ENCODE measurements at regions not wholly inside any gene's neighbourhood (a gene's known extent, or its start where the extent isn't known, plus 50 kb on each side); places are given as distances from the start of the nearest gene placed in this dataset.

DNA sequence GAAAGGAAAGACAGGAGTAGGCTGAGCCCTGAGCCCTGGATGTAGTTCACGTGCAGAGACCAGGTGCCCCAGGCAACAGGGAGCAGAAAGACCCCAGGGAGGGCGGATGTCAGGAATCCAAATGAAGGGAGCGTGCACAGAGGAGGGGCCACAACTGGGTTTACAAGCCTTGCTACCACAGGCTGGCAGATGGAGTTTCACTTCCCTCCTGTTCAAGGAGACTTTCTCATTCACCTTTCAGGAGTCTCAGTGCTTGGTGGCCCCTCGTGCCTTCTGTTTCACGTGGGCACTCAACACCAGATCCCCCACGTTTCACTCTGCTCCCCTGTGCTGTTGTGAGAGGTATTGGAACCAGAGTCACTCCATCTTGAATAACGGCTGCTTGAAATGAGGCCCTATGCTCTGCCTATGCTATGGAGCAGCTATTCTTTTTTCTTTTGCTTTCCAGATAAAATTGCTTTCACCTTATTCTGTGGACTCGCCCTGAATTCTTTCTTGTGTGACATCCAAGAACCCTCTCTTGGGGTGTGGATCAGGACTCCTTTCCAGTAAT lies 601.4 kb upstream of the IGFBP3 start:
- H3K27me3 ChIP-seq (ENCODE audit: control insufficient read depth, insufficient read depth, low read length, poor library complexity, severe bottlenecking) = no peaks in the 10 kb centered on the region
- H3K4me1 ChIP-seq (ENCODE audit: control insufficient read depth, insufficient read depth, low read length) = no peaks in the 10 kb centered on the region
- H3K36me3 ChIP-seq (ENCODE audit: control insufficient read depth, insufficient read depth, low read length) = no peaks in the 10 kb centered on the region
- WGBS, 2 experiments = 91 to 93% methylated on average over 8 of the region's 8 CpGs
- H3K27ac ChIP-seq (ENCODE audit: insufficient read depth, low read depth, low read length, poor library complexity, severe bottlenecking) = no peak overlapping the region
- H3K9me3 ChIP-seq (ENCODE audit: control insufficient read depth, low read length) = no peaks in the 10 kb centered on the region
- H3K4me3 ChIP-seq (ENCODE audit: insufficient read depth, low read depth, low read length) = no peak overlapping the region

DNA sequence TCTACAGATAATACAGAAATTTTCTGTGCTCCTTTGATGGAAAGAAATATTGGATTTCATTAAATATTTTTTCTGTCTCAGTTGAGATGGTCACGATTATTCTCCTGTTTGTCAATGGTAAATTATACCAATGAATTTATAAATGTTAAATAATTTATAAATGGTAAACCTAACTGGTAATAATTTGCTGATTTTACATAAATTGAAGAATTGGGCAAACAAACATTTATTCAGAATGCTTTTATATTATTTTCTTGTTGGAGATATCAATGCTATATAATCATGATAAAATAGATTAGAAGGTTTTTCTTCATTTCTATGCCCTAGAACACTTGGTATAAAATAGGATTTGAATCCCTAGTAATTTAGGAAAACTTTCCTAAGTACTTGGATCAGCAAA lies 597.6 kb upstream of the IGFBP3 start:
- H3K36me3 ChIP-seq (ENCODE audit: control insufficient read depth, insufficient read depth, low read length) = no peaks in the 10 kb centered on the region
- WGBS, 2 experiments = no CpG with 5 or more reads among the region's 1 CpG

DNA sequence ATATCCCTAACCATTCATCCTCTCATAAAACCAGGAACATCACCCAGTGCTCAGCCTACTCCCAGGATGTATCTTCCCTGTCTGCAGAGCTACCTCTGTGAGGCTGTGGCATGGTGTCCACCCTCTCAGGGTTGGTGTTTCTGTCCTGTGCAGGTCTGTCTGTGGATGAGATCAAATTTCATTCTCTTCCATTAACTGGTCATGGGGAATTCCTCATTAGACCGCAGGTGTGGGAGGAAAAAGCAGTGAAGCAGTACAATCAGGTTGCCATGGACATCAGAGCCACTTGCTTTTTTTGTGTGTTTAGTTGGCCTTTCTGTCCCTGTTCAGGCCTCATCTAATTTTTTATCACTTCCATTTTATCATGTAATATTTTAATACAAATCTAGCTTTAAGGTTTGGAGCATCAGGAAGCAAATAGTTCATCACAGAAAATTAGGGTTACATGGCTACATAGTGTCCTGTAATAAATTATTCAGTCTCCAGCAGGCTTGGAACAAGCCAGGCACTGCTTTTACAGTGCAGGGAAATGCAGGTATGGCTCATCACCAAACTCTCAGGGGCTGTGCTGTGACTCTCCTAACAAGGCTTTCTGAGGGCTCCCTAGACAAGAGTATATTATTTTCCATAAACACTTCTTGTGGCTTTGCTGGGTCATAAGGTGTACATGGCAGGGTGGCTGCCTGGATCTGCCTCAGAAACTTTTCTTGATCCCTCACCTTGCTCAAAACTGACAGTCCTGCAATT lies 594.9 kb upstream of the IGFBP3 start:
- Histone ChIP-seq H3K27me3 (ENCODE audit: control insufficient read depth, insufficient read depth, low read length, poor library complexity, severe bottlenecking) (no peaks in the 10 kb centered on the region), H3K9me3 (ENCODE audit: control insufficient read depth, low read length) (no peaks in the 10 kb centered on the region), H3K4me3 (ENCODE audit: insufficient read depth, low read depth, low read length) (no peak overlapping the region), H3K36me3 (ENCODE audit: control insufficient read depth, insufficient read depth, low read length) (no peaks in the 10 kb centered on the region), H3K27ac (ENCODE audit: insufficient read depth, low read depth, low read length, poor library complexity, severe bottlenecking) (no peak overlapping the region), H3K4me1 (ENCODE audit: control insufficient read depth, insufficient read depth, low read length) (no peaks in the 10 kb centered on the region)
- 89 to 100% methylated on average over 1 of the region's 1 CpG for WGBS, 2 experiments

More for the DNA sequence above, 597.6 kb upstream of the IGFBP3 start:
- H3K27ac ChIP-seq (ENCODE audit: insufficient read depth, low read depth, low read length, poor library complexity, severe bottlenecking) = no peak overlapping the region
- no peaks in the 10 kb centered on the region for H3K4me1 ChIP-seq (ENCODE audit: control insufficient read depth, insufficient read depth, low read length)
- no peak overlapping the region for H3K4me3 ChIP-seq (ENCODE audit: insufficient read depth, low read depth, low read length)
- H3K9me3 ChIP-seq (ENCODE audit: control insufficient read depth, low read length) = no peaks in the 10 kb centered on the region
- no peaks in the 10 kb centered on the region for H3K27me3 ChIP-seq (ENCODE audit: control insufficient read depth, insufficient read depth, low read length, poor library complexity, severe bottlenecking)

DNA sequence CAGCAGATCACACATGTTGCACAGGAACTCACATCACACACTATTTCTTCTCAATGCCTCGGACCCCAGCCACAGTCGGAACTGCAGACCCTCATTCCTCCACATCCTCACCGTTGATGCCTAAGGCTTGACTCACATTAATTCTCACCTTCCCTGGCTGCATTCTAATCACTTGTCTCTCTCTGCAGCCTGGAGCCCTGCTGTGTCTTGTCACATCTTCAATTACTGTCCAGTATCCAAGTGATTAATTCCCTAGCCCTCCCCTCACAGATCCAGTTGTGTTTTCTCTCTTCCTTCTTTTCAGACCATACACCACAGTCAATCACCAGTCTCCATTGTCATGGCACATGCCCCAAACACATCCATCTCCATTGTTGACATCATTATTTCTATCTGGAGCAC lies 592.4 kb upstream of the IGFBP3 start:
- Histone ChIP-seq H3K4me1 (ENCODE audit: control insufficient read depth, insufficient read depth, low read length) (no peaks in the 10 kb centered on the region), H3K27ac (ENCODE audit: insufficient read depth, low read depth, low read length, poor library complexity, severe bottlenecking) (no peak overlapping the region), H3K4me3 (ENCODE audit: insufficient read depth, low read depth, low read length) (no peak overlapping the region), H3K9me3 (ENCODE audit: control insufficient read depth, low read length) (no peaks in the 10 kb centered on the region), H3K36me3 (ENCODE audit: control insufficient read depth, insufficient read depth, low read length) (no peaks in the 10 kb centered on the region), H3K27me3 (ENCODE audit: control insufficient read depth, insufficient read depth, low read length, poor library complexity, severe bottlenecking) (no peaks in the 10 kb centered on the region)
- WGBS, 2 experiments = 86 to 87% methylated on average over 3 of the region's 3 CpGs

DNA sequence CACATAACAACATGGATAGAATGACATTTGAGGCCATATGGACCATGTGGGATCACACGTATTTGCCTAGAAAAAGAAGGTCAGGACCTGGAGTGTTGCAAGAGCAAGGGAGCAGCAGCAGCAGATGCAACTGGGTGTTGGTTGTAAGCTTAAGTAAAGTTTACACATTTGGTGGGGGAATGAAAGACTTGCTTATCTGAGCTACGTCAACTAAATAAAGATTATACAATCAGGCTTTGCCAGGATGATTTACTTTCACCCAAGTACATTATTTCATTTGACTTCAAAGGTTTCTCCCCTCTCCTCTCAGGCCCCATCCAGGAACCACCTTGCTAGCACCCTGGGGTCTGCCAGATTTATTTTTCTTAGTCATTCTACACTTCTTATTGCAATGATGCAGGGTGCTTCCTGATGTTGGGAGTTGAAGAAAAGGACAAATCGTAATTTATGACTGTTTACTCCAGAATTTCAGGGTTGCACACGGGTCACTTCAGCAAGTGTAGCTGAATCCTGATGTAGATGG lies 591.9 kb upstream of the IGFBP3 start:
- Histone ChIP-seq H3K27ac (ENCODE audit: insufficient read depth, low read depth, low read length, poor library complexity, severe bottlenecking) (no peak overlapping the region), H3K36me3 (ENCODE audit: control insufficient read depth, insufficient read depth, low read length) (no peaks in the 10 kb centered on the region), H3K27me3 (ENCODE audit: control insufficient read depth, insufficient read depth, low read length, poor library complexity, severe bottlenecking) (no peaks in the 10 kb centered on the region), H3K4me3 (ENCODE audit: insufficient read depth, low read depth, low read length) (no peak overlapping the region), H3K4me1 (ENCODE audit: control insufficient read depth, insufficient read depth, low read length) (no peaks in the 10 kb centered on the region), H3K9me3 (ENCODE audit: control insufficient read depth, low read length) (no peaks in the 10 kb centered on the region)
- 86 to 96% methylated on average over 4 of the region's 4 CpGs for WGBS, 2 experiments

DNA sequence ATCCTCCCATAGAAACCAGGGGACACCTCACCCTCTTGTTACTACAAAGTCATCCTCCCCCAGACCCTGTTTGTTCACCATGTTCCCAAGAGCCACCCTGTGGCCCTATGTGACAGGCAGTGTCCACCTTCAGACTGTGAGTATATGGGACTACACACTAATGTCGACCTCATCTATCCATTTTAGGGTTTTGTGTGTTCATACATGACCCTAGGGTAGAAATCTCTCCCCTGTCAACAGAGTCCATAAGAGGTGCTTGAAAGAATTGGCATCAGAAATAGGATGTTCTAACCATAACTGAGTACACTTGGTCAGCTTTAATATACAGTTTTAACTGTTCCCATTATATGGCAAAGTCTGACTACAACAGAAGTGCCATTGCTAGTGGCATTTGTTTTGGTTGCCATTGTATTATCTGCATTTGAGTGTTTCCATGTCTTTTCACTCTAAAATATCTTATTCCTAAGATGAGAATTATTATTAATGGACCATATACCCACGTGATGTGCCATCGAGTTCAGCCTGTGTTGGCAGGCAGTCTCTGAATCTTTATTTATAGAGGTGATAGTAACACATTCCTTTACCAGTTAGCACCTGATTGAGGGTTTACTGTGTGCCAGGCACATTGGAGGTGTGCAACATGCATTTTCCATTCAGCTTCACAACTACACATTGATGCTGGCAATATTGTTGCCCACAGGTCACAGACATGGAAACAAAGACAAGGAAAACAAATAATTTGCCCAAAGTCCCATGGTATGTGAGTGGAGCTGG lies 590.6 kb upstream of the IGFBP3 start:
- no peaks in the 10 kb centered on the region for H3K36me3 ChIP-seq (ENCODE audit: control insufficient read depth, insufficient read depth, low read length)
- no peak overlapping the region for H3K4me3 ChIP-seq (ENCODE audit: insufficient read depth, low read depth, low read length)
- H3K27me3 ChIP-seq (ENCODE audit: control insufficient read depth, insufficient read depth, low read length, poor library complexity, severe bottlenecking) = no peaks in the 10 kb centered on the region
- 91 to 100% methylated on average over 2 to 3 of the region's 3 CpGs for WGBS, 2 experiments
- no peaks in the 10 kb centered on the region for H3K9me3 ChIP-seq (ENCODE audit: control insufficient read depth, low read length)
- no peaks in the 10 kb centered on the region for H3K4me1 ChIP-seq (ENCODE audit: control insufficient read depth, insufficient read depth, low read length)
- H3K27ac ChIP-seq (ENCODE audit: insufficient read depth, low read depth, low read length, poor library complexity, severe bottlenecking) = no peak overlapping the region

DNA sequence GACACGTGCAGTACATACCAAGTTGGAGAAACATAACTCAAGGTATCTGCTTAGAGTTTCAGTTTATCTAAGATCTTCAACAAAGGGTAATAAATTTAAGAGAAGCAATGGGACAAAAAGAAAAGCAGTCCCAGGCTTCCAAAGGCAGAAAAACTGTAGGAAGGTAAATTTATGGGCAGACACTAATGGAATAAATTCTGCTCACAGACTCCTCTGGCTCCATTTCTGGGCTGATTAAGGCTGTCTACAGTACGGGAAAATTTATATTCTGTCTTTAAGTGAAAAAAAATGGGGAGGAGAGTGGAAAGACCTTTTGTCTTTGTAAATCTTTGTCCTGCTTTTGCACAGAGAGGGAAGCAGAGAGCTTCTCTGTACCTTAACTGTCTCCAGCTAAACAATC lies 587.5 kb upstream of the IGFBP3 start:
- WGBS, 2 experiments = 95 to 100% methylated on average over 2 of the region's 2 CpGs

DNA sequence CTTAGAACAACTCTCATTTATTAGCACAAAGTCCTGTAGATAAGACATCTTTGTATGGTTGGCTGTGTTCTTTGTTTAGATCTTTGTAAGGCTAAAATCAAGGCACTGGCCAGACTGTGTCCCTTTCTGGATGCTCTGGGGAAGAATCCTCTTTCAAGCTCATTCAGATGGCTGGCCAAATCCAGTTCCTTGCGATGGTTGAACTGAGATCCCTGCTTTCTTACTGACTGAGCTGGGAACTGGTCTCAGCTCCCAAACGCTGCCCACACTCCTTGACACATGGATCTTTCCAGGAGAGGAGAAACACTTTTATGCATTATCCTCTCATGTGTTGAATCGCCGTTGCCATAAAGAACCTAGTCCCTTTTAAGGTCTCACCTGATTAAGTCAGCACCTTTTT lies 586.5 kb upstream of the IGFBP3 start:
- 93 to 95% methylated on average over 4 of the region's 4 CpGs for WGBS, 2 experiments
- Histone ChIP-seq H3K4me1 (ENCODE audit: control insufficient read depth, insufficient read depth, low read length) (no peaks in the 10 kb centered on the region), H3K4me3 (ENCODE audit: insufficient read depth, low read depth, low read length) (no peak overlapping the region), H3K9me3 (ENCODE audit: control insufficient read depth, low read length) (no peaks in the 10 kb centered on the region), H3K27ac (ENCODE audit: insufficient read depth, low read depth, low read length, poor library complexity, severe bottlenecking) (no peak overlapping the region), H3K36me3 (ENCODE audit: control insufficient read depth, insufficient read depth, low read length) (no peaks in the 10 kb centered on the region), H3K27me3 (ENCODE audit: control insufficient read depth, insufficient read depth, low read length, poor library complexity, severe bottlenecking) (no peaks in the 10 kb centered on the region)

More for the DNA sequence above, 587.5 kb upstream of the IGFBP3 start:
- Histone ChIP-seq H3K4me3 (ENCODE audit: insufficient read depth, low read depth, low read length) (no peak overlapping the region), H3K36me3 (ENCODE audit: control insufficient read depth, insufficient read depth, low read length) (no peaks in the 10 kb centered on the region), H3K9me3 (ENCODE audit: control insufficient read depth, low read length) (no peaks in the 10 kb centered on the region), H3K27ac (ENCODE audit: insufficient read depth, low read depth, low read length, poor library complexity, severe bottlenecking) (no peak overlapping the region), H3K4me1 (ENCODE audit: control insufficient read depth, insufficient read depth, low read length) (no peaks in the 10 kb centered on the region), H3K27me3 (ENCODE audit: control insufficient read depth, insufficient read depth, low read length, poor library complexity, severe bottlenecking) (no peaks in the 10 kb centered on the region)

DNA sequence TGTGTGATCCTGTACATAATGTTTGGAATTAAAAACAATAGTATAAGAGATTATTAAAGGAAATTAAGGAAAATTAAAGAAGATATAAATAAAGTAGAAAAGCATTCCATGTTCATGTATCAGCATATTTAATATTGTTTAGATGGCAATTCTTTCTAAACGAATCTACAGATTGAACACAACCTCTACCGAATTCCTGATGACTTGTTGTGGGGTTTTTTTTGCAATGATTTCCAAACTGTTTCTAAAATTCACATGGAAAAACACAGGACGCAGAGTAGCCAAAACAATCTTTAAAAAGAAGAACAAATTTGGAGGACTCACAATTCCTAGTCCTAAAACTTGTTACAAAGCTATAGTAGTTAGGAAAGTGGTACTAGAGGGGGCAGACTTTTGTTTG lies 573.4 kb upstream of the IGFBP3 start:
- H3K27ac ChIP-seq (ENCODE audit: insufficient read depth, low read depth, low read length, poor library complexity, severe bottlenecking) = no peak overlapping the region
- WGBS, 2 experiments = 100% methylated on average over 1 to 3 of the region's 3 CpGs
- no peaks in the 10 kb centered on the region for H3K36me3 ChIP-seq (ENCODE audit: control insufficient read depth, insufficient read depth, low read length)
- no peak overlapping the region for H3K4me3 ChIP-seq (ENCODE audit: insufficient read depth, low read depth, low read length)
- H3K27me3 ChIP-seq (ENCODE audit: control insufficient read depth, insufficient read depth, low read length, poor library complexity, severe bottlenecking) = no peaks in the 10 kb centered on the region
- no peaks in the 10 kb centered on the region for H3K9me3 ChIP-seq (ENCODE audit: control insufficient read depth, low read length)
- H3K4me1 ChIP-seq (ENCODE audit: control insufficient read depth, insufficient read depth, low read length) = no peaks in the 10 kb centered on the region

DNA sequence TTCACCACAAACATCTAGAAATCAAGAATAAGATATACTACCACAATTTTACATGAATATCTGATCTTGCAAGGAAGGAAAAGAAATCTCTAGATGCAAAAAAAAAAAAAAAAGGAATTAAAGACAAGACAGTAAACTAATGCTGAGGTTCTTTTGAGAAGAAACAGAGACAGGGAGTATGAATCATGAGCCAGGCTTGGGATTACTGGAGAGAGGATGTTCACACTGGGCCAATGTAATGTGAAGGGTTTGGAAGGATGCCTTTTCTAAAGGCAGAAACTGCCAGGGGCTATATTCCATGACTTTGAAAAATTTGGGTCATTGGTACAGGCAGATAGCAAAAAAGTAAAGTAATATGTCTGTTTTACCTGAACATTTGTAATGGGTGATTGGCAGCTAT lies 573.0 kb upstream of the IGFBP3 start:
- Histone ChIP-seq H3K27me3 (ENCODE audit: control insufficient read depth, insufficient read depth, low read length, poor library complexity, severe bottlenecking) (no peaks in the 10 kb centered on the region), H3K4me1 (ENCODE audit: control insufficient read depth, insufficient read depth, low read length) (no peaks in the 10 kb centered on the region), H3K9me3 (ENCODE audit: control insufficient read depth, low read length) (no peaks in the 10 kb centered on the region), H3K27ac (ENCODE audit: insufficient read depth, low read depth, low read length, poor library complexity, severe bottlenecking) (no peak overlapping the region), H3K36me3 (ENCODE audit: control insufficient read depth, insufficient read depth, low read length) (no peaks in the 10 kb centered on the region), H3K4me3 (ENCODE audit: insufficient read depth, low read depth, low read length) (no peak overlapping the region)
